ENCODE measurements at regions not wholly inside any gene's neighbourhood (a gene's known extent, or its start where the extent isn't known, plus 50 kb on each side); places are given as distances from the start of the nearest gene placed in this dataset.

- no peak for TF ChIP-seq REST (IDR thresholded peaks at IDR 0.05; ENCODE audit: low read depth)
- TF ChIP-seq EP300 (IDR thresholded peaks at IDR 0.05; ENCODE audit: borderline replicate concordance): no peak
- no peak for TF ChIP-seq FOXM1 (IDR thresholded peaks at IDR 0.05; ENCODE audit: borderline replicate concordance, low read depth)
- TF ChIP-seq MAX (IDR thresholded peaks at IDR 0.05): no peak
- no peak for TF ChIP-seq YY1 (IDR thresholded peaks at IDR 0.05; ENCODE audit: low read depth)
- TF ChIP-seq EGR1 (IDR thresholded peaks at IDR 0.05): no peak
- no peak for TF ChIP-seq RAD21 (IDR thresholded peaks at IDR 0.05; ENCODE audit: low read depth)
- no peak for TF ChIP-seq USF1 (IDR thresholded peaks at IDR 0.05)
- TF ChIP-seq TCF12 (IDR thresholded peaks at IDR 0.05; ENCODE audit: low read depth): no peak
- no peak for TF ChIP-seq CEBPB (IDR thresholded peaks at IDR 0.05)
- no peak for TF ChIP-seq CREB1 (IDR thresholded peaks at IDR 0.05; ENCODE audit: low read depth)
- TF ChIP-seq TEAD4 (IDR thresholded peaks at IDR 0.05): no peak
Observed at GRCh38 chr7:27351786-27352185, 109.2 kb downstream of the EVX1 start.

- TF ChIP-seq NFIC (IDR thresholded peaks at IDR 0.05) (no peak), TEAD4 (IDR thresholded peaks at IDR 0.05) (no peak), EGR1 (IDR thresholded peaks at IDR 0.05) (no peak), FOXM1 (IDR thresholded peaks at IDR 0.05; ENCODE audit: borderline replicate concordance, low read depth) (no peak), RAD21 (IDR thresholded peaks at IDR 0.05; ENCODE audit: low read depth) (no peak), MAX (IDR thresholded peaks at IDR 0.05) (no peak), YY1 (IDR thresholded peaks at IDR 0.05; ENCODE audit: low read depth) (no peak), USF1 (IDR thresholded peaks at IDR 0.05) (no peak), ZBTB7A (IDR thresholded peaks at IDR 0.05; ENCODE audit: low read depth) (no peak), TAF1 (IDR thresholded peaks at IDR 0.05; ENCODE audit: low read depth) (no peak), EP300 (IDR thresholded peaks at IDR 0.05; ENCODE audit: borderline replicate concordance) (no peak), REST (IDR thresholded peaks at IDR 0.05; ENCODE audit: low read depth) (no peak), TCF12 (IDR thresholded peaks at IDR 0.05; ENCODE audit: low read depth) (no peak)
Observed at GRCh38 chr7:27359181-27360125, 116.9 kb downstream of the EVX1 start.

DNA sequence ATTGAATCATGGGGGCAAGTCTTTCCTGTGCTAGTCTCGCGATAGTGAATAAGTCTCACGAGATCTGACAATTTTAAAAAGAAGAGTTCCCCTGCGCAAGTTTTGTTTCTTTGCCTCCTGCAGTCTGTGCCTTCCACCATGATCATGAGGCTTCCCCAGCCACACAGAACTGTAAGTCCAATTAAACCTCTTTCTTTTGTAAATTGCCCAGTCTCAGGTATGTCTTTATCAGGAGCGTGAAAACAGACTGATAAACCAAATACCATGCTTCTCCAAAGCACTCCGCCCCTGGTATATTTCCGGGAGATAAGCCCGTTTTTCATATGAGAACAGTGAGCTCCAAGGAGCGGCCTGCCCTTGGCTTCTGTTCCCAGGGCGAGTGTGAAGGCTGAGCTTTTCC, 118.9 kb downstream of the EVX1 start:
- no peak for TF ChIP-seq TAF1 (IDR thresholded peaks at IDR 0.05; ENCODE audit: low read depth)
- TF ChIP-seq YY1 (IDR thresholded peaks at IDR 0.05; ENCODE audit: low read depth): no peak
- TF ChIP-seq CREB1 (IDR thresholded peaks at IDR 0.05; ENCODE audit: low read depth): no peak
- TF ChIP-seq REST (IDR thresholded peaks at IDR 0.05; ENCODE audit: low read depth): no peak
- TF ChIP-seq ZBTB7A (IDR thresholded peaks at IDR 0.05; ENCODE audit: low read depth): no peak
- TF ChIP-seq NFIC (IDR thresholded peaks at IDR 0.05): no peak
- TF ChIP-seq MAX (IDR thresholded peaks at IDR 0.05): no peak
- no peak for TF ChIP-seq FOXM1 (IDR thresholded peaks at IDR 0.05; ENCODE audit: borderline replicate concordance, low read depth)
- no peak for TF ChIP-seq TCF12 (IDR thresholded peaks at IDR 0.05; ENCODE audit: low read depth)
- TF ChIP-seq USF1 (IDR thresholded peaks at IDR 0.05): no peak
- TF ChIP-seq RAD21 (IDR thresholded peaks at IDR 0.05; ENCODE audit: low read depth): no peak
- no peak for TF ChIP-seq TEAD4 (IDR thresholded peaks at IDR 0.05)
- TF ChIP-seq EP300 (IDR thresholded peaks at IDR 0.05; ENCODE audit: borderline replicate concordance): no peak
- TF ChIP-seq EGR1 (IDR thresholded peaks at IDR 0.05): no peak
- TF ChIP-seq CEBPB (IDR thresholded peaks at IDR 0.05): no peak
